ENCODE measurements at regions not wholly inside any gene's neighbourhood (a gene's known extent, or its start where the extent isn't known, plus 50 kb on each side); places are given as distances from the start of the nearest gene placed in this dataset.
"Not testable (repeated sequence)": the region's sequence is repeated elsewhere in the genome, so short reads cannot be mapped to it uniquely, and the experiment has no call there.

GRCh38 chr5:106014262-106014661 lies 1656.5 kb downstream of the EFNA5 start:
- Histone ChIP-seq H3K9ac (ENCODE audit: control insufficient read depth, extremely low read depth, insufficient read depth, low read length) (no peak overlapping the region), H4K20me1 (ENCODE audit: control insufficient read depth, extremely low read depth, insufficient read depth, low read length) (no peaks in the 10 kb centered on the region), H3K4me1 (ENCODE audit: control insufficient read depth, extremely low read depth, insufficient read depth, low read length) (no peaks in the 10 kb centered on the region), H3K9me3 (ENCODE audit: control insufficient read depth, low read depth, low read length) (no peaks in the 10 kb centered on the region), H3K9me1 (ENCODE audit: control insufficient read depth, extremely low read depth, insufficient read depth, low read length) (no peaks in the 10 kb centered on the region), H2AFZ (ENCODE audit: control insufficient read depth, low read length) (no peak overlapping the region), H3K36me3 (ENCODE audit: control insufficient read depth in 2 of 2, extremely low read depth in 1 of 2, insufficient read depth in 2 of 2, low read length in 2 of 2) (no peaks in the 10 kb centered on the region), H3K27me3 (ENCODE audit: control insufficient read depth, extremely low read depth, insufficient read depth, low read length) (no peaks in the 10 kb centered on the region), H3K27ac (ENCODE audit: control insufficient read depth, insufficient read depth, low read length) (no peak overlapping the region), H3K4me3 (ENCODE audit: control insufficient read depth in 2 of 3, extremely low read depth in 1 of 3, insufficient read depth in 2 of 3, low read depth in 1 of 3, low read length in 3 of 3) (no peak overlapping the region), H3K4me2 (ENCODE audit: control insufficient read depth, extremely low read depth, insufficient read depth, low read depth, low read length) (no peak overlapping the region), H3K79me2 (ENCODE audit: control insufficient read depth, insufficient read depth, low read length) (no peaks in the 10 kb centered on the region)
- DNase-seq (ENCODE audit: low read depth, low spot score), result no peak
- TF ChIP-seq CTCF (optimal IDR thresholded peaks at IDR 0.05 in 1 of 3, IDR thresholded peaks at IDR 0.05 in 1 of 3, conservative IDR thresholded peaks at IDR 0.05 in 1 of 3; ENCODE audit: extremely low read depth in 1 of 3, insufficient read depth in 2 of 3, low read length in 3 of 3) (no peak), EZH2 (IDR thresholded peaks at IDR 0.05; ENCODE audit: low read length) (no peak)
- no peak for FAIRE-seq
- dilution Hi-C loops (cut with MboI; ENCODE audit: extremely low pct_ligation_motif_present, low sequenced_read_pairs), result no loop called here

- no peaks in the 10 kb centered on the region for H3K9me3 ChIP-seq (ENCODE audit: control insufficient read depth, low read depth, low read length)
- no peaks in the 10 kb centered on the region for H4K20me1 ChIP-seq (ENCODE audit: control insufficient read depth, extremely low read depth, insufficient read depth, low read length)
- dilution Hi-C loops (cut with MboI; ENCODE audit: extremely low pct_ligation_motif_present, low sequenced_read_pairs), result no loop called here
- no peak overlapping the region for H3K9ac ChIP-seq (ENCODE audit: control insufficient read depth, extremely low read depth, insufficient read depth, low read length)
- no peaks in the 10 kb centered on the region for H3K79me2 ChIP-seq (ENCODE audit: control insufficient read depth, insufficient read depth, low read length)
- no peak for DNase-seq (ENCODE audit: low read depth, low spot score)
- H3K9me1 ChIP-seq (ENCODE audit: control insufficient read depth, extremely low read depth, insufficient read depth, low read length), result no peaks in the 10 kb centered on the region
- no peak overlapping the region for H3K4me2 ChIP-seq (ENCODE audit: control insufficient read depth, extremely low read depth, insufficient read depth, low read depth, low read length)
- H3K27me3 ChIP-seq (ENCODE audit: control insufficient read depth, extremely low read depth, insufficient read depth, low read length), result no peaks in the 10 kb centered on the region
- no peaks in the 10 kb centered on the region for H3K4me1 ChIP-seq (ENCODE audit: control insufficient read depth, extremely low read depth, insufficient read depth, low read length)
- no peak overlapping the region for H2AFZ ChIP-seq (ENCODE audit: control insufficient read depth, low read length)
- H3K4me3 ChIP-seq (ENCODE audit: control insufficient read depth in 2 of 3, extremely low read depth in 1 of 3, insufficient read depth in 2 of 3, low read depth in 1 of 3, low read length in 3 of 3), result no peak overlapping the region
- FAIRE-seq, result no peak
- H3K36me3 ChIP-seq (ENCODE audit: control insufficient read depth in 2 of 2, extremely low read depth in 1 of 2, insufficient read depth in 2 of 2, low read length in 2 of 2), result no peaks in the 10 kb centered on the region
- H3K27ac ChIP-seq (ENCODE audit: control insufficient read depth, insufficient read depth, low read length), result no peak overlapping the region
- no peak for TF ChIP-seq EZH2 (IDR thresholded peaks at IDR 0.05; ENCODE audit: low read length)
- TF ChIP-seq CTCF (optimal IDR thresholded peaks at IDR 0.05 in 1 of 3, IDR thresholded peaks at IDR 0.05 in 1 of 3, conservative IDR thresholded peaks at IDR 0.05 in 1 of 3; ENCODE audit: extremely low read depth in 1 of 3, insufficient read depth in 2 of 3, low read length in 3 of 3), result no peak
These were observed 1664.5 kb downstream of the EFNA5 start for GRCh38 chr5:106006242-106006641.

GRCh38 chr5:105998991-105999390 lies 1671.7 kb downstream of the EFNA5 start:
- H3K4me3 ChIP-seq (ENCODE audit: control insufficient read depth in 2 of 3, extremely low read depth in 1 of 3, insufficient read depth in 2 of 3, low read depth in 1 of 3, low read length in 3 of 3); H3K9me1 ChIP-seq (ENCODE audit: control insufficient read depth, extremely low read depth, insufficient read depth, low read length); DNase-seq (ENCODE audit: low read depth, low spot score); H3K4me2 ChIP-seq (ENCODE audit: control insufficient read depth, extremely low read depth, insufficient read depth, low read depth, low read length); H3K9me3 ChIP-seq (ENCODE audit: control insufficient read depth, low read depth, low read length); FAIRE-seq; dilution Hi-C loops (cut with MboI; ENCODE audit: extremely low pct_ligation_motif_present, low sequenced_read_pairs); H3K36me3 ChIP-seq (ENCODE audit: control insufficient read depth in 2 of 2, extremely low read depth in 1 of 2, insufficient read depth in 2 of 2, low read length in 2 of 2); H4K20me1 ChIP-seq (ENCODE audit: control insufficient read depth, extremely low read depth, insufficient read depth, low read length); H3K27ac ChIP-seq (ENCODE audit: control insufficient read depth, insufficient read depth, low read length); H3K27me3 ChIP-seq (ENCODE audit: control insufficient read depth, extremely low read depth, insufficient read depth, low read length); H3K4me1 ChIP-seq (ENCODE audit: control insufficient read depth, extremely low read depth, insufficient read depth, low read length); H3K9ac ChIP-seq (ENCODE audit: control insufficient read depth, extremely low read depth, insufficient read depth, low read length); H3K79me2 ChIP-seq (ENCODE audit: control insufficient read depth, insufficient read depth, low read length); H2AFZ ChIP-seq (ENCODE audit: control insufficient read depth, low read length): not testable (repeated sequence)
